ENCODE measurements at regions not wholly inside any gene's neighbourhood (a gene's known extent, or its start where the extent isn't known, plus 50 kb on each side); places are given as distances from the start of the nearest gene placed in this dataset.

DNA sequence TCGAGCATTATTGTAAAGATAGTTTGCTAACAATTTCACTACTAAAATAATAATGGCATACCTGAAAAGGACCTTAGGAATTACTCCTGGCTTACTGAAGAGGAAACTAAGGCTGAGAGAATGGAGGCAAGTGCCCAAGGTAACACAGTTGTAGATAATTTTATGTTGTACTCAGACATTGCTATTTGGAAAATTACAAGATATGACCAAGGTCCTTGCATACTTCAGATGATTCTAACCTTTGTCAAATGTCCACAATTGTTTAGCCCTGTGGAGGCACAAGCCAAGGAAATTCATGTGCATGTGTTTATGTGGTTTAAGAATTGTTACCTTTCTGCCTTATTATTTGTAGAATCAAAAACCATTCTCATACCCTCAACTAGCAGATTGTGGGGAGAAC lies 105.7 kb downstream of the TUSC7 start:
- TF ChIP-seq, protein P1, sequence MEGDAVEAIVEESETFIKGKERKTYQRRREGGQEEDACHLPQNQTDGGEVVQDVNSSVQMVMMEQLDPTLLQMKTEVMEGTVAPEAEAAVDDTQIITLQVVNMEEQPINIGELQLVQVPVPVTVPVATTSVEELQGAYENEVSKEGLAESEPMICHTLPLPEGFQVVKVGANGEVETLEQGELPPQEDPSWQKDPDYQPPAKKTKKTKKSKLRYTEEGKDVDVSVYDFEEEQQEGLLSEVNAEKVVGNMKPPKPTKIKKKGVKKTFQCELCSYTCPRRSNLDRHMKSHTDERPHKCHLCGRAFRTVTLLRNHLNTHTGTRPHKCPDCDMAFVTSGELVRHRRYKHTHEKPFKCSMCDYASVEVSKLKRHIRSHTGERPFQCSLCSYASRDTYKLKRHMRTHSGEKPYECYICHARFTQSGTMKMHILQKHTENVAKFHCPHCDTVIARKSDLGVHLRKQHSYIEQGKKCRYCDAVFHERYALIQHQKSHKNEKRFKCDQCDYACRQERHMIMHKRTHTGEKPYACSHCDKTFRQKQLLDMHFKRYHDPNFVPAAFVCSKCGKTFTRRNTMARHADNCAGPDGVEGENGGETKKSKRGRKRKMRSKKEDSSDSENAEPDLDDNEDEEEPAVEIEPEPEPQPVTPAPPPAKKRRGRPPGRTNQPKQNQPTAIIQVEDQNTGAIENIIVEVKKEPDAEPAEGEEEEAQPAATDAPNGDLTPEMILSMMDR (IDR thresholded peaks at IDR 0.05) = no peak
- no peak for TF ChIP-seq POLR2A (IDR thresholded peaks at IDR 0.05)

Measured in thyroid gland (tissue), 4 donors.